ENCODE measurements at regions not wholly inside any gene's neighbourhood (a gene's known extent, or its start where the extent isn't known, plus 50 kb on each side); places are given as distances from the start of the nearest gene placed in this dataset.

DNA sequence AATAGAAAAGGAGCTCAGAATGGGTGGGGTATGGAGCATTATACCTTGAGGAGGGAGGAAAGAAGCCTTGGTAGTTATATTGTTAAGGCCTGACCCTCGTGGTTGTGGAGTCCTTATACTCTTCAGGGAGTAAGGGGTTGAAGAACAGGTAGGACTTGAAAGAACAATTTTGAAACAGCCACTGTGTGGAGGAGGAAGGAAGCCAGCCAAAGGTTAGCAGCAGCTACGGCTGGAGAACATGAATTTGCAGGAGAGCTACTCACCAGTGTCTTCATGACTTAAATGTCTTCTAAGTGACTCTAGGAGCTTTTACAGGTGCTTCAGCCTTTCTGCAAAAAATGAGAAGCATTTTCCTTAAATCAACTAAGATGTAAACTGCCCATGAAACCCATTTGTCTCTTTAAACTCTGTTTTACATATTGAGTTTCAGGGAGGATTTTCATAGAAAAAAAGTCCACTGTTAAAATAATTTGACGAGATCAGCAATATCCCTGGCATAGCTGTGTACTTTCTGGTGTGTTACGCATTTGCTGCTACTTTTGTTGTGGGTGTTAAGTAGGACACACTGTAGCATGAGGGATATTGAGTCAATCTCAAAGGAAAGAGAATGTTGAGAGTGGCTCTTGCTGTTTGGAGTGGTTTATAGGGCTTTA lies 110.6 kb upstream of the ELL2 start:
- DNase-seq (ENCODE audit: low read depth in 3 of 3), result no peak

DNA sequence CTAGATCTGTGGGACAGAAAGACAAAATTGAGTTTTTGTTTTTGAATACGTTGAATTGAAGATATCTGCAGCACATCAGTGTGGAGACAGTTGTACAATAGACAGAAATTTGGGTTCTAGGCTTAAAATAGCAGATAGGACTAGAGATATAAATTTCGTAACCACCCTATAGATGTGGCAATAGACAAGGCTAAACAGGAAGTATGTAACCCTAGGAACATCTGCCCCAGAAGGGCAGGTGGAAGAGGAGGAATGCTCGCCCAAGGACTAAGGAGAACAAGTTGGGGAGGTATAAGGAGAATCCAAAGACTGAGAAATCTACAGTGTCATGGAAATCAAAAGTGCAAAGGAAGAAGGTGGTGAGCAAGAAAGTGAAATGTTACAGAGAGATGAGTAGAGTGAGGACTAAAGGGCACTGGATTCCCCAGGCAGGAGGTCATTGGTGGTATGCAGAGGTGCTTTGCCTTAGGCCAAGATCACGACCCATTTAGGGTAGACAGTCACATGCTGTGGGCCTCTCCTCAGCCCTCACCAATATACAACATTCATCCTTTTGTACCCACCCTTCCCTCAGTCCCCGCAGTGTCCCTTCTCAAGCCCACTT lies 109.1 kb upstream of the ELL2 start:
- DNase-seq (ENCODE audit: low read depth in 3 of 3), result no peak

DNA sequence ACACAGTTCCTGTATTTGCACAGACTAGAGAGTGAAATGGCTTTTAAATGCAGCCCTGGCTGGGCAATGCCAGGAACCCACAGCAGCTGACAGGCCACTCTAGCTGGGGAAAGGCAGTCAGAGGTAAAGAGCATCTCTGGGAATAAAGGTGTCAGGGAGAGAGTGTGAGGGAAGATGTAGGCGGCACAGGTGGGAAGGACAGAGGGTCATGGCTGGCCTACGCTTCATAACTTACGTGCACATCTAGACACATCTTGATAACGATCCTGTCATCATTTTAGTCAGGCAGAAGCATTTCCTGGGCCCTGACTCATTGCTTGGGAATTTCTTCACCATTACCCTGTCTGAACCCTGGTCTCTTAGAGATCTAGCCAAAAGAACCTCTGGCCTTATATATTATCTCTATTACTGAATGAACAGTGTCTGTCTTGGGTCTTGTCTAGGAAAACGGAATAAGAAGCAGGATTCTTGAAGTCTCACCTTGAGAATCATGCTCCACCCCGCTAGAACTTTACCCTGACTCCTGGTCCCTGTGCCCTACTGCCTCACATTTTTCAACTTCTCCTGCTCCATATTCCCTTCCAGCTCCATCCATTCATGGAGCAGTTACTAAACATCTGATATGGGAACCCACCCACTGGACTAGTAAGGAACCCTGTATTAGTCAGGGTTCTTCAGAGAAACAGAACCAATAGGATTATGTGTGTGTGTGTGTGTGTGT lies 106.4 kb upstream of the ELL2 start:
- no peak for DNase-seq (ENCODE audit: low read depth in 3 of 3)

DNA sequence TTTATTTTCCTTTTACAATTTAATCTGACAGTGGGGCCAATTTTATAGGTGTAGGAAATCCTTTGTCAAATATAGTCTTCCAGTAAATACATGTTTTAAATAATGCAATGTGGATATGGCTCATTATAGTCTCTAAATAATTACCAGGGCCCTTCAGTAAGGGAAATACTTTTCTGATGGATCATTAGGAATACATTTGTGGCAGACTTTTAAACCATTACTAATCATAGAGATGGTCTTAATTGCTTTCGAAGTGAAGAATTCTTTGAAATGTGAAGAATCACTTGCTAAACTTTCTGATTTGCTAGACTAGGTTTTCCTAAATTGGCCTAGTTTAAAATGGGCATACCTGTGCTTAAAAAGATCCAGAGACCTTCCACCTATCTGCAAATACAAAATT lies 105.6 kb upstream of the ELL2 start:
- DNase-seq (ENCODE audit: low read depth in 3 of 3), result no peak

DNA sequence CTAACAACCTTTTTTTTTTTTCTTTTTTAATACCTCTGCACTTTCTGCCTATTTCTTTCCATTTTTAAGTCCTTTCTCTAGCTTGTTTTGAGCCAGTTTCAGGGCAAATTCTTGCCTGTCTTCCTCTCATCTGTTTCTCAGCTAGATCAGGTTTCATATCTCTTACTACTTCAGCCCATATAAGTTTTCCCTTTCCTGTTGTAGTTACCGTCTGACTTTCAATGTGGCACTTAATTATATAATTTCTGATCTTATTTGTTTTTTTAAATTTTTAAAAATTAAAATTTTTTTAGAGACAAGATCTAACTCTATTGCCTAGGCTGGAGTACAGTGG lies 104.7 kb upstream of the ELL2 start:
- DNase-seq (ENCODE audit: low read depth in 3 of 3), result no peak

DNA sequence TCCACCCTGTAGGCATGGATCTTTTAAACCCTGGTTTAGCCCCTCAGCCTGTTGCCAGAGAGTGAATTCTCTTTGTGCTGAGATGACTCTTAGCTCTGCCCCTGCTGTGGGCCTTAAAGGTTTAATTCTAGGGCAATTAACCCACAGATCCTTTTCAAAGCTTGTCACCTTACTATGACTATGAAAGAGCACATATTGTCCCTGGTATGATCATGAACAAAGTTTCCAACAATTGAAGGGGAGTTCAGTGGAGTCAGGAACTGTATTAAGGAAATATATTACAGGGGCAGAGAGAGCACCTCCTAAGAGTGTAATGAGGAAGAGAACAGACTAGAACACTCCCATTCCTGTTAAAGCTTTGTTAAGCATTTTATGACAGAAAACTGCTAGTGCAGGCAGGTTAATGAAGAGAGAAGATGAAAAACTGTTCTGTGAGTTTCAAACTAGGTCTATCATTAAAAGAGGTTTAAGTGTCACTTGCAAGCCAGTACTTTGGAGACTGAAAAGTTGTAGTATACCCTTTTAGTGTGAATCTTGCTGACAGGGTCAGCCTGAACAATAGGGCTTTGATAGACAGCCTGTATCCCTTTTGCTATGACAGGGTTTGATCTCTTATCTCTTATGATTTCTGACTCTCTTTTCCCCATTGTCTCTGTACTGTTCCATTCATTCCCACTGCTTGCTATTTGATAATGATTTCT lies 104.2 kb upstream of the ELL2 start:
- no peak for DNase-seq (ENCODE audit: low read depth in 3 of 3)

DNA sequence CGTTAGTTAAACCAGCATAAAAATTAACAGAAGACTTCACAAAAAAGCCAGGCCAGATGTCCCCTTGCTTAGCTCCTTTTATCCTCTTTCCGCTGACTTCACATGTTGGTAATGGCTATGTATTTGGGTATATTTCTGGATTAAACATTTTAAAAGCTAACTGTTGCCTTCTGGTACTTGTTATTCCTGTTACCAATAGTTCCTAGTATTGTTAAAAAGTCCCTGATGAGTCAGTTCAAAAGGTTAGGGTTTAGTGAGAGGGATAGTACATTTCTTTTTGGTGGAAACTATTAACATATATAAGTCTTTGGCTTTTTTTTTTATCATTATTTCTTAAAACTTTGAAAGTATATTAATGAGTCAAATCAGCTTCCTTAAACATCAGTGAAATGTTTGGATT lies 103.2 kb upstream of the ELL2 start:
- no peak for DNase-seq (ENCODE audit: low read depth in 3 of 3)

DNA sequence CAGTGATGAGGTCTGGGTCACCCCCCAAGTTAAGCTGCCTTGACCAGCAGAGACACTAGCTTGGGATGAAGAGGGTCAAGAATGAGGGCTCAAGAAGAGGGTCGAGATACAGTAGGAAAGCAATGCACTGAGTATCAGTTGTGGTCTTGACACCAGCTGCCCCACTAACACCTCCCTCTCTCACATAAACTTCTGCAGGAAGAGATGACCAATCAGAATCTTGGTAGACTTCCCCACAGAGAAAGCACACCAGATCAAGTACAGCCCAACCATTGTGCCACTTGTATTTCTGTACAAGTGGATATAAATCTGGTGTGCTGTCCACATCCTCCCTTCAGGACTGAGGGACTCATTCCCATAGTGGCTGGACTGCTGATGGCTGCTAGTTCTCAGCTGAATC lies 101.2 kb upstream of the ELL2 start:
- DNase-seq (ENCODE audit: low read depth in 3 of 3), result no peak

DNA sequence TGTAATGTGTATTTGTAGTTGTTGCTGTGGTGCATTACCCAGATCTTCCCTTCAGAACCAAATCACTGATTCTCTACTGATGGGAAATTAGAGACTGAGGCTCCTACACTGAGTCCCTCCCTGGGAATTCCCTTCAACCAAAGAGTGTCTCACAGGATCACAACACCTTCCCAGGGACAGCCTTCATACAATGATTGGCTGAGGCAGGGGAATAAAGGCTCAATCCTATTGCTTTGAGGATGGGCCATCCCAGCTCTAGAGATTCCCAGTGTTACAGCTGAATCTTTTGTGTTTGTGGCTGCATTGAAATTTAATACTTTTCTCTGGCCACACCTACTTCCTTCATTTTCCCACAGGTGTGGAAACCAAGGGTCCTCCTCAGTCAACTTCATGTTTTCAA lies 96.4 kb upstream of the ELL2 start:
- no peak for DNase-seq (ENCODE audit: low read depth in 3 of 3)

DNA sequence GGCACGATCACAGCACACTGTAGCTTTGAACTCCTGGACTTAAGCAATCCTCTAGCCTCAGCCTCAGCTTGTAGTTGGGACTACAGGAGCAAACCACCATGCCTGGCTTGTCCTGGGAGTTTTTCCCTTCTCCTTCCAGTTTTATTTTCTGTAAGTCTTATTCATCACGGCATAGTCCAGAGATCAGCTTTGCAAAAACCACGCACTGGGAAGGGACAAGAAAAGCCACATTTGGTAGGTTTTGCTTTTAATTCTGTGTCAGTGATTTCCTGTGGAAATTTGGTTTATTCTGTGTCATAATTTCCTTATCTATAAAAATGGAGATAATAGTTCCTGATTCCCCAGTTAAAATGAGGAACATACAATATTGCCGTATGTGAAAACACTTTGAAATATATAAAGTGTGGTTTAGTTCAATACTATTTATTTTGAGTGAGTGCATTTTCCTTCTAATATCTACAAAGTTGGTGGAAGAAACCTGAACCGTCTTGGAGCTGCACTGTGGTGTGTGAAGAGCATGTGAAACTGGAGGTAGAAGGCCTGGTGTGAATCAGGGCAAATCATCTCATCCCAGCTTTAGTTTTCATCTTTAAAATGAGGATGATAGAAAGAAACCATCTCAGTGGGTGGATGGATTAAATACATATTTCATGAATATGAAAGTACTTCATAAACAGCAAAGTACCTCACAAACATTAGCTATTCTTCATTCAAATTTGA lies 92.8 kb upstream of the ELL2 start:
- DNase-seq (ENCODE audit: low read depth in 3 of 3), result no peak

DNA sequence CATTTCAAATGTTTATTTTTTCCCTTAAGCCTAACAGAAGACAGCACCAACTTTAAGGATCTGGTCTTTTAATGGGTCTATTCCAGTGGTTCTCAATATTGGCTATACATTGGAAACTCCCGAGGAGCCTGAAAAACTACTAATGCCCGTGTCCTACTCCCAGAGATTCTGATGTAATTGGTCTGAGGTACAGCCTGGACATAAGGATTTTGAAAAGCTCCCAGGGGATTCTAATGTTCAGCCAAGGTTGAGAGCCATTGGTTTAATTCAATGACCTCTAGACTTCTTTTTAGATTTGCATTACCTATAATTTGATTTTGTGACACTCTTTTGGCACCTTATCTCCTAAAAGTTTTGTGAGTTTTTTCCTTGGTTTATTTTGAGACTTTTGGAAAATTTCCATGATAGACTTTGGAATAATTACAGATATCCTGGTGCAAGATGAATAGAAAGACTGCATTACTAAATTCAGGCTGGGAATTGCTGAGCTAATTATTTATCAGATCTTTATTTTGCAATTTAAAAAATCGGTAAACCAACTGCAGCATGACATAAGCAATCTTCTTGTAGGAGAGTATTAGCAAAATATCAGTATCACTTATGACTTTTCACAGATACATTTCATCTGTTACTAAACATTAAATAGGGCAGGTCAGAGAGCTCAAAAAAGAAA lies 91.5 kb upstream of the ELL2 start:
- DNase-seq (ENCODE audit: low read depth in 3 of 3), result no peak

DNA sequence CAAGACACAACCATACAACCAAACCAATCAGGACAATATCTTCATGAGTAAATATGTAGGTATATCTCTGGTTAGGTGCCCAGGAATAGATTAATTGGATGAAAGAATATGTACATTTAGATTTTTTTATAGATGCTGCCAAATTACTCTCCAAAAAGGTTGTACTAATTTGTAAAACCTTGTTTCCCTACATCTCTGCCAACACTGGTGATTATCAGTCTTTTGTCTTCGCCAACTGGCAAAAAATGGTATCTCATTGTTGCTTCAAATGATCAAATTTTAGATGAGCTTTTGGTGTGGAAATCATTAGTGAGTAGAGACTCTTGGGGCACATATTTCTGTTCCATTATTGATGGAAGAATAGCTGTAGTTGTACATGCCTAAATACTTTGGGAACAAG lies 90.7 kb upstream of the ELL2 start:
- no peak for DNase-seq (ENCODE audit: low read depth in 3 of 3)

DNA sequence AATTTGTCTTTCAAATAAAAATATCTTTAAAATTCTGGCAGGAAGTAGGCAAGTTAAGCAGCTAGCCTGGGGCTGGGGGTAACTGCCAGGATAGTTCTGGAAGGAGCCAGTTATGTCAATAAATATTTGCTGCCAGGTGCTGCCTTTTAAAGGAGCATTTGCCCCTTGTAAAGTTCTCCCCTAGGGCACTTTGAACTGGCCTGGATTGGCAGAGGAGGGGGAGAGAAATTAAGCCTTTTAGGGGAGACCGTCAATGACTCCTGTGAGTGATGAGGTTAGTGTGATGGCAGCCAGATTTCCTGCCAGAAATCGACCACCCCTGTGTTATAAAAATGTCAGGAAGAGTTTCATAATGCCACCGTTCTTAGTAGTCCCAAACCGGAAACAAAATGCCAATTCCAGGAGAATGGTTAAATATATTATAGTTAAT lies 89.8 kb upstream of the ELL2 start:
- no peak for DNase-seq (ENCODE audit: low read depth in 3 of 3)

DNA sequence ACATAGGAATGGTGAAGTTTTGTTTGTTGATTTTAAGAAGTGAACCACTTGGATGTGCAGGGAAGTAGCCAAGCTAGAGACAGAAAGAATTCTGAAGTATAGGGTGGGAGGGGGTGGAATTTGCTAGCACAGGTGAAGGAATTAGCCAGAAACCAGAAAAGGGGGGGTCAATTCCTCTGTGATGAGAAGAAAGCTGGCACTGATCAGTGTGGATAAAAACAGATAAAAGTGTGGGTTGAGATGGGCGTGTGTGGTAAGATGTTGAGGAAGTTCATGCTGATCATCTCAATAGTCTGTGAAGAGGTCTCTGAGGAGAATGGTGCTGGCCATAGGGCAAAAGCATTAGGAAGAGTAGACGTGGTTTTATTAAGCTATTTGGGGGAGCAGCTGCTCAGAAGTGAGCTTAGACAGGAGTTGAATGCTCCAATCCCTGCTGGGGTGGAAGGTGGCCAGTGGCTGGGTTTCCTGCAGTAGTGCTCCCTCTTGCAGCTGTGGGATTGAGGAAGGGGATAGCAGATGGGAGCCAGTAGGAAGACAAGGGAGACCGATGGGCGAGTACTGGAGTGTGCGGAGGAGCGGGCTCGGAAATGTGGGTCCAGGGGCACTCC lies 88.7 kb upstream of the ELL2 start:
- DNase-seq (ENCODE audit: low read depth in 3 of 3), result no peak

DNA sequence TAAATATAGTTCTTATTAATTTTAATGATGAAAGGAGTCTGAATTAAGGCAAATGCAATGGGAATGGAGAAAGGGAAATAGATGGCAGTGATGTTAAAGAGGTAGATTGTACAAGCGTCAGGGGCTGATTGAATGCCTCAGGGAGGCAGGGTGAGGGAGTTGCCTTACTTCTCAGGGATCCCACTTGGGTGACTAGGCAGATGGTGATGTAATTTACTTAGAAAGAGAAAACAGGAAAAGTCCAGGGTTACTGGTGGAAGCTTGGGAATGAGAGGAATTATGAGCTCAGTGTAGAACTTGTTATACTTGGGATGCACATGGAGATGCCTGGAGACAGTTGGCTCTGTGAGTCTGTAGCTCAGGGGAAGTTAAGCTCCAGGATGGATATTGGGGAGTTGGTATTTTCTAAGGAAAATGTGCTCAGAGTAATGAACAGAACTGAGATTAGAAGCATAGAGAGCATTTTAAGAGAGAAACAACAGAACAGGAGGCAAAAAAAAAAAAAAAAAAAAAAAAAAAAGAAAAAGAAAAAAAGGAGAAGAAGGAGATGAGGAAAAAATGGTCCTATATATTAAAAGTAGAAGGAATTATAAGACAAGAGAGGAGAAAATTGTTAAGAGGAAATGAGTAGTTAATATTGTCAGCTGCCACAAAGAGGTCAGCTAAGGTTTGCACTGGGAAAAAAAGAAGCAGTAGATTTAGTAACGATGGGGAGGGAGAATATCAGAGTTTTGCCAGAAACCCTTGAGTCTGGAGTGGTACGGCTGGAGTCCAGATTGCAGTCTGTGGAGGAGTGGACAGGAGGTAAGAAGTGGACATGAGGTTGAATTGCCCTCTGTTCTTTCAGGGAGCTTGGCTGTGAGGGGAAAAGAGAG lies 88.0 kb upstream of the ELL2 start:
- DNase-seq (ENCODE audit: low read depth in 3 of 3), result no peak

DNA sequence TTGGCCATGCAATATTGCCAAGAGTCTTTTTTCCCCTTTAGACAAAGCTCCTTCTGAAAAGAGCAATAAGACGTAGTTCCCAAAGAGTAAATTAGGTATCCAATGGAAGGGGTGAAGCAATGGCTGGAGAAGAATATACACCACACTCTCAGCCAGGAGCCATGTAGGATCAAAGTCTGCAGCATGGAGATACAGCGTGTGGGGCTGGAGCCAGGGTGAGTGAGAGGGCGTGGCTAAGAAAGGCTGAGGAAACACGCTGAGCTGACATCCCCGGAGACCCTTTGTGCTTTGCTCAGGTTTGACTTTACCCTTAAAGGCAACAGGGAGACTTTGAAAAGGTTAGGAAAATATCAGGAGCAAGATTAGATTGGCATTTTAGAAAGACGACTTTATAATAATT lies 87.1 kb upstream of the ELL2 start:
- DNase-seq (ENCODE audit: low read depth in 3 of 3), result no peak

DNA sequence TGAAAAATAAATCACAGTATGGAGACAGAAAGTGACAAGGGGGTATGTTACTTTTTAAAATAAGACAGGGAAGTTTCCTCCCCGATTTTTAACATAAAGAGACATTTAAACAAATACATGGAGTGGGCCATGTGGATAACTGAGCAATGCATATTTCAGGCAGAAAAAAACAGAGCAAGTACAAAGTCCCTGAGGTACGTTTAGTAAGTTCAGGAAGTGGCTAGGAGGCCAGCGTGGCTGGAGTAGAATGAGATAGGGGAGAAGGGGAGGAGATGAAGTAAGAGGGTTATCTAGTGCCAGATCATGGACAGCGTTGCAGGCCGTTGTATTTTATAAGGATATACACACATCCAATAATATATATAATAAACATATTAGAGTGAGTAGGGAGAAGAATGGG lies 84.2 kb upstream of the ELL2 start:
- DNase-seq (ENCODE audit: low read depth in 3 of 3), result no peak

DNA sequence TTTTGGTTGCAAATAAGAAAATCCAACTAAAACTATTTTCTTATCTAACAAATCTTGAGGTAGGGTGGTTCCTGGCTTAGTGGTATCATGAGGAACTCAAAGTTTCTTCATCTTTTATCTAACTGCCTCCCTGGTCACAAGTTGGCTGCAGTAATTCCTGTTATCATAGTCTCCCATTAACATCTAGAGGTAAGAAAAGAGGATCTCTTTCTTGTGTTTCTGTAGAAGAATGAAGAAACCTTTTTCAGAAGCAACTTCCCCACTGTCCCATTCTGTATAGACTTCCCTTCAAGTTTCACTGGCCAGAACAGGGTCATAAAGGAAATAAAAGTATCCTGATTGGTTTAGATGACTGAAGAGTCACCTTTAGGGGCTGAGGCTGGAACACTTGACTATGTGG lies 81.8 kb upstream of the ELL2 start:
- DNase-seq (ENCODE audit: low read depth in 3 of 3), result no peak

DNA sequence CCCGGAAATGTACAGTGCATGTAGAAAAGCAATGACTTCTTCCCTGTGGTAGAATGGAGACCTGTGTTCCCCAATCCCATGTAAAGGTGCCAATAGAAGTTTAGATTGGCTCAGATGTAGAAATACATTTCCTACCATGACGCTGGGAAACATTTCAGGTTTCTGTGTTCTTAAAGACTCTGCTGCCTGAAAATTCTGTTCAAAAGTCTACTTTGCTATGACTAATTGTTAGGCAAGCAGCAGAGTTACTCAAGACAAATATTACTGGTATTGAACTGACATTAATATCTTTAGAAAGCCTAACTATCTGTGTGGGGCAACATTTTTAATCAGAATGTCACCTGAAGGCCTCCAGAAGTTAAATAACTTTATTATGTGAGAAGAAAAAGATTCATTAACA lies 75.5 kb upstream of the ELL2 start:
- DNase-seq (ENCODE audit: low read depth in 3 of 3), result no peak

DNA sequence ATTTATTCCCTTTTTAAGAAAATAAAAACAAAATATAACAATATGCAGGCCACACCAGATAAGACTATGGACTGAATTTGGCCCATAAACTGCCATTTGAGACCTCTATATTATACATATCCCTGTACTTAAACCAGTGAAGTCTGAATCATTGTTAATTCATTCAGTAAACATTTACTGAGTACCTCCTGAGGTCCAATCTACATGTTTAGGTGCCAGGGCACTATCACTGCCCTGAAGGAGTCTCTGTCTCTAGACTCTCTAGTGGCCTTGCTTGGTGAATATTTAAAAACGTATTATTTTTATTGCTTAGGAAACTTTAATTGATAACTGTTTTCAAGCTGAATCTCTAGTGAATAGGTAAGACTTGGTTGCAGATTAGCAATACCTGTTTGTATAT lies 74.7 kb upstream of the ELL2 start:
- no peak for DNase-seq (ENCODE audit: low read depth in 3 of 3)
